ENCODE measurements at regions not wholly inside any gene's neighbourhood (a gene's known extent, or its start where the extent isn't known, plus 50 kb on each side); places are given as distances from the start of the nearest gene placed in this dataset.

DNA sequence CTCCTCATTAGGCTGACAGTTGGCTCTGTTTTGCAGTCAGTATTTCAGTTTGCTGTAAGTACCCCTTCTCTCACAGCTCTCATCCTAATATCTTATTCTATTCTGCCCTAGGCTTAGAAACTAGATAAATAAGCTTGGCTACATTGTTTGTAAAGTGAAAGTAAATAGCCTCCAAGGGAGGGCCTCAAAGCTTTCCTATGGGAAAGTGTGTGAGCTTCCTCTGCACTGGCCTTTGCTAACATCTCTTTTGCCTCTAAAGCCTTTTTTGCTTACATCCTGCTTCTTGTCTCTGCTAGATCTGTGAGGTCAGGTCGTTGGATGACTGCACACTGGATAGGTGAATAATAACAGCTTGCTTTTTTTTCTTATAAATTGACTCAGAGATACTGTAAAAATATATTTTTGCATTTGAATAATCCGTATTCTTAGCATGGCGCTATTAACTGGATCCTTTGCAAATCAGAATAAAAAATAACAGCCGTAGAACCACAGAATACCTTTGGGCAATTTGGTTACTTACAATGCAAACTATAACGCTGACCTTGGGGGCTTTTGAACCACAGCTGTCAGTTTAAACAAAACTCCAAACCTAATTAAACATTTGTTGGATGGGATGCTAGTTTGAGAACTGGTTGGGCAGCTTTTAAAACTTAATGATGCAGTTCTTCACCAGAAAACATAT lies 55.1 kb downstream of the TTC6 start:
- intact Hi-C loops (cut with DNase I), result no loop called here
- ATAC-seq (no peak), DNase-seq (no peak)
- TF ChIP-seq, protein P1, sequence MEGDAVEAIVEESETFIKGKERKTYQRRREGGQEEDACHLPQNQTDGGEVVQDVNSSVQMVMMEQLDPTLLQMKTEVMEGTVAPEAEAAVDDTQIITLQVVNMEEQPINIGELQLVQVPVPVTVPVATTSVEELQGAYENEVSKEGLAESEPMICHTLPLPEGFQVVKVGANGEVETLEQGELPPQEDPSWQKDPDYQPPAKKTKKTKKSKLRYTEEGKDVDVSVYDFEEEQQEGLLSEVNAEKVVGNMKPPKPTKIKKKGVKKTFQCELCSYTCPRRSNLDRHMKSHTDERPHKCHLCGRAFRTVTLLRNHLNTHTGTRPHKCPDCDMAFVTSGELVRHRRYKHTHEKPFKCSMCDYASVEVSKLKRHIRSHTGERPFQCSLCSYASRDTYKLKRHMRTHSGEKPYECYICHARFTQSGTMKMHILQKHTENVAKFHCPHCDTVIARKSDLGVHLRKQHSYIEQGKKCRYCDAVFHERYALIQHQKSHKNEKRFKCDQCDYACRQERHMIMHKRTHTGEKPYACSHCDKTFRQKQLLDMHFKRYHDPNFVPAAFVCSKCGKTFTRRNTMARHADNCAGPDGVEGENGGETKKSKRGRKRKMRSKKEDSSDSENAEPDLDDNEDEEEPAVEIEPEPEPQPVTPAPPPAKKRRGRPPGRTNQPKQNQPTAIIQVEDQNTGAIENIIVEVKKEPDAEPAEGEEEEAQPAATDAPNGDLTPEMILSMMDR (IDR thresholded peaks at IDR 0.05), result no peak
- H3K4me1 ChIP-seq, result no peaks in the 10 kb centered on the region
- H3K36me3 ChIP-seq (ENCODE audit: insufficient read depth in 1 of 2, low read depth in 1 of 2), result no peaks in the 10 kb centered on the region
- no peak overlapping the region for H3K4me3 ChIP-seq
- H3K27ac ChIP-seq, result no peak overlapping the region
- peaks cover 0 to 4% (median 0%) of the 10 kb centered on the region in 3 donors for H3K27me3 ChIP-seq (ENCODE audit: insufficient read depth in 3 of 3, low read length in 2 of 3)
- no peaks in the 10 kb centered on the region for H3K9me3 ChIP-seq
- WGBS, 3 donors, result 55 to 60% (median 57%) methylated on average over 5 of the region's 5 CpGs

DNA sequence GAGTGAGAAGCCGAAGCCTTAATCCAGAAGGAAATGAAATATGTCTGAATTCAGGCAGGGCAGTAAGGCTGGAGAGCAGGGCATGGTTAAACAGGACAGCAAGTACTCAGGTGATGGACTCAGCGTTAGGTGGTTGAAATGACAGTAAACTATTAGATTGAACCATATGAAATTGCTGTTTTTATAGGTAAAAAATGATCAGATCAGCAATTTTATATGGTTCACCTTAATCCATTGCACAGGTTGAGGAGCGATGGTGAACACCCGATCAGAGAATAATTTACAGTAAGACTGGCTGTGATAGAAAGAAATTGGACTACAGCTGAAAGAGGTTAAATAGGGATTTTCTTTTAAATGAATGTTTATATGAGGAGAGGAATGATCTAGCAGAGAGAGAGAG lies 56.6 kb downstream of the TTC6 start:
- WGBS, 3 donors, result 84 to 91% (median 87%) methylated on average over 4 of the region's 4 CpGs
- DNase-seq (no peak), ATAC-seq (no peak)
- Histone ChIP-seq H3K27ac (no peak overlapping the region), H3K4me3 (no peak overlapping the region), H3K27me3 (ENCODE audit: insufficient read depth in 3 of 3, low read length in 2 of 3) (peaks cover 0 to 4% (median 0%) of the 10 kb centered on the region in 3 donors), H3K36me3 (ENCODE audit: insufficient read depth in 1 of 2, low read depth in 1 of 2) (no peaks in the 10 kb centered on the region), H3K9me3 (no peaks in the 10 kb centered on the region), H3K4me1 (no peaks in the 10 kb centered on the region)
- TF ChIP-seq, protein P1 (IDR thresholded peaks at IDR 0.05), result no peak
- intact Hi-C loops (cut with DNase I), result no loop called here

DNA sequence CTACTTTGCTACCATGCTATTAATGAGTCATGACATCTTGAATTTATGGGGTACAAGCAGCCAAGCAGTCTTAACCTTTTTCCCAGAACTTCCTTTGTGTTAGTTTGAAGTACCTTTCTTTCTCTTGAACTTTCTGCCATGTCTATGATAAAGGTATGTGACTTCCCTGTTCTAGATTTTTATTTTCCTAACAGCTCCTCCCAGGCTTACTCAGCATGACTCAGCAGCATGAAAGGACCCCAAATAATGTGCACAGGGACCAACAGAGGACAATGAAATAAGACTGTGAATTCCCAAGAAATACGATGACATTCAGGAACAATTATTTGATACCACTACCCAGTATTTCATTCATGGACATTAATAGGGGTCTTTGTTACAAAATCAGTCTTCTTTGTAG lies 60.0 kb downstream of the TTC6 start:
- no peaks in the 10 kb centered on the region for H3K9me3 ChIP-seq
- WGBS, 3 donors, result 83 to 86% (median 85%) methylated on average over 1 of the region's 1 CpG
- no peaks in the 10 kb centered on the region for H3K4me1 ChIP-seq
- TF ChIP-seq, protein P1 (IDR thresholded peaks at IDR 0.05), result no peak
- H3K27me3 ChIP-seq (ENCODE audit: insufficient read depth in 3 of 3, low read length in 2 of 3), result no peaks in the 10 kb centered on the region
- intact Hi-C loops (cut with DNase I), result no loop called here
- no peak for ATAC-seq
- no peak overlapping the region for H3K4me3 ChIP-seq
- H3K36me3 ChIP-seq (ENCODE audit: insufficient read depth in 1 of 2, low read depth in 1 of 2), result no peaks in the 10 kb centered on the region
- H3K27ac ChIP-seq, result no peak overlapping the region
- no peak for DNase-seq

DNA sequence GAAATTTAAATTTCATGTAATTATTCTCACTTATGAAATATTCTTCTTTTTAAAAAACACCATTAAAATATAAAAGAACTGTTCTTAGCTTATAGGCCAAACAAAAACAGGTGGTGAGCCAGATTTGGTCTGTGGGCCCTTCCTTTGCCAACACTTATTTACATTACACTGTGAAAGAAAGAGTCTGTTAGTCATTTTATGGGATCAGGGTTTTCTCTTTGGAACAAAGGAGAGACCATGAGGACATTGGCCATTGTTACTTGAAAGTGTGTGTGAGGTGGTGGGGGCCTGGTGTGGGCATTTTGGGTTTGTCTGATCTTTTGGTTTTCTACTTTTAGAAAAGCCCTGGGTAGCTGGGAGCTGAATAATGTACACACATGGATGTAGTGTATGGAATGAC lies 62.7 kb downstream of the TTC6 start:
- H3K9me3 ChIP-seq, result peaks cover 10% of the 10 kb centered on the region
- no peaks in the 10 kb centered on the region for H3K27me3 ChIP-seq (ENCODE audit: insufficient read depth in 3 of 3, low read length in 2 of 3)
- no peak overlapping the region for H3K27ac ChIP-seq
- H3K4me3 ChIP-seq, result no peak overlapping the region
- intact Hi-C loops (cut with DNase I), result no loop called here
- no peaks in the 10 kb centered on the region for H3K36me3 ChIP-seq (ENCODE audit: insufficient read depth in 1 of 2, low read depth in 1 of 2)
- ATAC-seq (no peak), DNase-seq (no peak)
- no peaks in the 10 kb centered on the region for H3K4me1 ChIP-seq
- TF ChIP-seq, protein P1 (IDR thresholded peaks at IDR 0.05), result no peak

DNA sequence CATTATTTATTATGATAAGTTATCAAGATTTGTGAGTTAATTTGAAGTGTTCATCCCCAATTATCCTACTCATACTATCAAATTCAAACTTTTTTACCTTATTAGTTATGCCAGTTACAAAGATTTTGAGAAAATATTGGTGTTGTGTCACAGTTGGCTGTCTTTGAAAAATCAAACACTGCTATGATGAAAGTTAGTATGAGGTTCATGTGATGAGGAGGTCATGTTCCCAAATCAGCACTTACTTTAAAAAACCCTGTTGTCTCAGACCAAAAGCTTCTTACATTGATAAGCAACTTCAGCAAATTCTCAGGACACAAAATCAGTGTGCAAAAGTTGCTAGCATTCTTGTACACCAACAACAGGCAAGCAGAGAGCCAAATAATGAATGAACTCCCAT lies 68.1 kb downstream of the TTC6 start:
- no peak for DNase-seq
- no peaks in the 10 kb centered on the region for H3K4me1 ChIP-seq

More for the DNA sequence above, 68.1 kb downstream of the TTC6 start:
- Histone ChIP-seq H3K27ac (no peak overlapping the region), H3K27me3 (ENCODE audit: insufficient read depth in 3 of 3, low read length in 2 of 3) (no peaks in the 10 kb centered on the region), H3K9me3 (peaks cover 10% of the 10 kb centered on the region), H3K36me3 (ENCODE audit: insufficient read depth in 1 of 2, low read depth in 1 of 2) (no peaks in the 10 kb centered on the region), H3K4me3 (no peak overlapping the region)
- TF ChIP-seq, protein P1 (IDR thresholded peaks at IDR 0.05), result no peak
- ATAC-seq, result no peak
- intact Hi-C loops (cut with DNase I), result no loop called here

Measured in psoas muscle (tissue), 7 donors.